KMS-11 (cell line): ENCODE measurements at regions not wholly inside any gene's neighbourhood (a gene's known extent, or its start where the extent isn't known, plus 50 kb on each side); places are given as distances from the start of the nearest gene placed in this dataset.

Source experiments
- H2AFZ ChIP-seq: fragments of 200-600 bp; sonication (generic); 2 replicates; pipeline ENCODE4 v1.6.1; 2016; ENCODE audit warnings: antibody characterized with exemption, mixed run types, low read depth
- H3K27ac ChIP-seq: fragments of 200-600 bp; sonication (generic); 2 replicates; pipeline ENCODE4 v1.6.1; 2016; ENCODE audit warnings: mild to moderate bottlenecking, mixed run types
- H3K27me3 ChIP-seq: fragments of 200-600 bp; sonication (generic); 2 replicates; pipeline ENCODE4 v1.6.1; 2017; ENCODE audit warnings: mild to moderate bottlenecking, low read depth, mixed run types, moderate library complexity; ENCODE audit not compliant: insufficient read depth
- H3K36me3 ChIP-seq: fragments of 200-600 bp; sonication (generic); 2 replicates; pipeline ENCODE4 v1.6.1; 2017; ENCODE audit warnings: mild to moderate bottlenecking, mixed run types; ENCODE audit not compliant: insufficient read depth
- H3K4me1 ChIP-seq: fragments of 200-600 bp; sonication (generic); 2 replicates; pipeline ENCODE4 v1.6.1; 2016; ENCODE audit warnings: mild to moderate bottlenecking, low read depth, mixed run types; ENCODE audit not compliant: poor library complexity, severe bottlenecking
- H3K4me2 ChIP-seq: fragments of 200-600 bp; sonication (generic); 2 replicates; pipeline ENCODE4 v1.7.0; 2016; ENCODE audit warnings: mild to moderate bottlenecking, mixed run types
- H3K4me3 ChIP-seq: fragments of 200-600 bp; sonication (generic); IDR thresholded peaks from 2 replicates; pipeline ENCODE4 v1.6.1; 2017; ENCODE audit warnings: low read depth, low read length, mixed read lengths; ENCODE audit not compliant: insufficient read depth
- H3K79me2 ChIP-seq: fragments of 200-600 bp; sonication (generic); 2 replicates; pipeline ENCODE4 v1.6.1; 2016; ENCODE audit warnings: low read depth, mixed run types; ENCODE audit not compliant: insufficient read depth
- H3K9ac ChIP-seq: fragments of 200-600 bp; sonication (generic); 2 replicates; pipeline ENCODE4 v1.6.1; 2016; ENCODE audit warnings: mild to moderate bottlenecking, mixed run types
- H4K20me1 ChIP-seq: fragments of 200-600 bp; sonication (generic); 2 replicates; pipeline ENCODE4 v1.6.1; 2016; ENCODE audit warnings: mild to moderate bottlenecking, mixed run types; ENCODE audit not compliant: insufficient read depth
- TF ChIP-seq, protein P1 (sequence below): fragments of 200-600 bp; sonication (generic); conservative IDR thresholded peaks from 2 replicates; pipeline ENCODE4 v1.6.1; 2017; ENCODE audit warnings: low read depth, mild to moderate bottlenecking, antibody characterized with exemption, low read length, moderate library complexity, mixed read lengths

DNA sequence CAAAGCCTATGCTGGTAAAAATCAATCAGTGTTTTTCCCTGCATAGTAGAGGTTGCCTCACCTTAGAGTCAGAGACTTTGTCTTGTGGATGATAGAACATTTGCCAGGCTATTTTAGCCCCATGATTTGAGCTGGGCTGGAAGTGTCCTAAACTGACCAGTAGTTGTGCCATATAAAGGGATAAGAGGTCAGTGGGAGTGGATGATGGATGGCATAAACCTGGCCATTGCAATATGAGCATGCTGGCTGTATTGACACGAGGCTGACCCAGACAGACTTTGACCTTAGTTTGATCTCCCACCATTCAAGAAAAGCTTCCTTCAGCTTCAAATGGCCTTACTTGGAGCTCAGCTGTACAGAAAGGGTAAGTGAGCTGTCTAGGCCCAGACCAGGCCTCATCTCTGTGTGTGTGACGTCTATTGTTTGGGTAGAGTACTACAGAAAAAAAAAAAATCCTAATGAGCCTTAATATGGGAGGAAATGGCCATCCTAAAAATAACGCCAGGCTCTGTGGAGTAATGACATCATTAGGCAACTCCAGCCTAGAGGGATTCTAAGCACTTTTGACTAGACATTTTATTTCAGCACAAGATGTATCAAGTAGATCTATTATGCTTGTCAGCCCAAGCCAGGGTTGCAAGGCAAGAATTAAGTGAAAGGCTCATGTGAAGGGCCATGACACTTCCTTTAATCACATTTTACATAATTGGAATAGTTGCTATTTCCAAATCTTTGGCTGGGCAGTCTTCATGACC is 51.3 kb upstream of the CADM1 start:
- H3K4me1 ChIP-seq = no peaks in the 10 kb centered on the region
- no peak overlapping the region for H3K4me2 ChIP-seq
- no peaks in the 10 kb centered on the region for H3K36me3 ChIP-seq
- TF ChIP-seq, protein P1, sequence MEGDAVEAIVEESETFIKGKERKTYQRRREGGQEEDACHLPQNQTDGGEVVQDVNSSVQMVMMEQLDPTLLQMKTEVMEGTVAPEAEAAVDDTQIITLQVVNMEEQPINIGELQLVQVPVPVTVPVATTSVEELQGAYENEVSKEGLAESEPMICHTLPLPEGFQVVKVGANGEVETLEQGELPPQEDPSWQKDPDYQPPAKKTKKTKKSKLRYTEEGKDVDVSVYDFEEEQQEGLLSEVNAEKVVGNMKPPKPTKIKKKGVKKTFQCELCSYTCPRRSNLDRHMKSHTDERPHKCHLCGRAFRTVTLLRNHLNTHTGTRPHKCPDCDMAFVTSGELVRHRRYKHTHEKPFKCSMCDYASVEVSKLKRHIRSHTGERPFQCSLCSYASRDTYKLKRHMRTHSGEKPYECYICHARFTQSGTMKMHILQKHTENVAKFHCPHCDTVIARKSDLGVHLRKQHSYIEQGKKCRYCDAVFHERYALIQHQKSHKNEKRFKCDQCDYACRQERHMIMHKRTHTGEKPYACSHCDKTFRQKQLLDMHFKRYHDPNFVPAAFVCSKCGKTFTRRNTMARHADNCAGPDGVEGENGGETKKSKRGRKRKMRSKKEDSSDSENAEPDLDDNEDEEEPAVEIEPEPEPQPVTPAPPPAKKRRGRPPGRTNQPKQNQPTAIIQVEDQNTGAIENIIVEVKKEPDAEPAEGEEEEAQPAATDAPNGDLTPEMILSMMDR = no peak
- no peak overlapping the region for H3K4me3 ChIP-seq
- no peaks in the 10 kb centered on the region for H4K20me1 ChIP-seq
- H3K27me3 ChIP-seq = no peaks in the 10 kb centered on the region
- H3K79me2 ChIP-seq = no peaks in the 10 kb centered on the region
- H3K27ac ChIP-seq = no peak overlapping the region
- H2AFZ ChIP-seq = no peak overlapping the region
- H3K9ac ChIP-seq = no peak overlapping the region
